ENCODE measurements at regions not wholly inside any gene's neighbourhood (a gene's known extent, or its start where the extent isn't known, plus 50 kb on each side); places are given as distances from the start of the nearest gene placed in this dataset.

DNA sequence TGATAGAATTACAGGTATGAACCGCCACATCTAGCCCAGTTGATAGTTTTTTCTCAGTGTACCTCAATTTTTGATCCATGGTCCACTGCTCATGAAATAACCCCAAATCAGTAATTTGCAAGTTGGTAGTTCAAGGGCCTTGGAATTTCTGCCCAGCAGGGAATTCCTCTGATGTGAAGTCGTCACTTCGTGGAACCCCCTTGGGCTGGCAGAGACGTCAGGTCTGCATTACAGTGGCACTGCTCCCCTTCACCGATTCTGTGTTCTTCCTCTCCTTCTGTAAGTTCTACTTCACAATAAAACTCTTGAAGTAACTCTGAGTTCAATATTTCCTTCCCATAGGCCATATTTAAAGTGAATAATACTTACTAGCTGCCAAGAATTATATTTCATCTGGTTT lies 881.0 kb downstream of the OTOL1 start:
- no peak overlapping the region for H2AFZ ChIP-seq (ENCODE audit: low read depth, low read length)
- no peak overlapping the region for H3K27ac ChIP-seq (ENCODE audit: extremely low read depth, low read depth, low read length)
- CTCF ChIA-PET (ENCODE audit: low intra/inter-chr PET ratio), result no interaction called here
- 0% methylated on average over 5 of the region's 5 CpGs for WGBS (ENCODE audit: insufficient coverage, low coverage, missing lambda C conversion rate)
- H4K20me1 ChIP-seq (replicated peaks; ENCODE audit: control insufficient read depth, insufficient read depth, low read length), result no peaks in the 10 kb centered on the region
- no peaks in the 10 kb centered on the region for H3K36me3 ChIP-seq (ENCODE audit: control insufficient read depth, insufficient read depth, low read length)
- FAIRE-seq, result no peak
- H3K4me2 ChIP-seq (ENCODE audit: insufficient read depth, low read length), result no peak overlapping the region
- in situ Hi-C loops (cut with MboI) (no loop called here), intact Hi-C loops (cut with micrococcal nuclease) (no loop called here)
- DNase-seq (ENCODE audit: extremely low read depth in 1 of 4, low spot score in 3 of 4), result no peak
- H3K79me2 ChIP-seq (ENCODE audit: control insufficient read depth, insufficient read depth, low read length), result no peaks in the 10 kb centered on the region
- H3K27me3 ChIP-seq (ENCODE audit: control insufficient read depth in 2 of 2, insufficient read depth in 2 of 2, low read length in 2 of 2), result no peaks in the 10 kb centered on the region
- no TSS peak for BruUV-seq (replicated peaks)
- no peak overlapping the region for H3K4me3 ChIP-seq
- H3K9me3 ChIP-seq (replicated peaks; ENCODE audit: control insufficient read depth, insufficient read depth, low read depth, low read length), result no peaks in the 10 kb centered on the region
- H3K9me1 ChIP-seq (ENCODE audit: control insufficient read depth, insufficient read depth, low read length), result no peaks in the 10 kb centered on the region
- no peak overlapping the region for H3K9ac ChIP-seq (ENCODE audit: insufficient read depth in 1 of 2, low read depth in 2 of 2, low read length in 2 of 2)
- H3K4me1 ChIP-seq (replicated peaks in 1 of 2; ENCODE audit: control insufficient read depth in 2 of 2, insufficient read depth in 2 of 2, low read length in 2 of 2), result no peaks in the 10 kb centered on the region
- POLR2A ChIA-PET, result no interaction called here
- no peak for ATAC-seq
- no peak for TF ChIP-seq HMGN3 (IDR thresholded peaks at IDR 0.05; ENCODE audit: borderline replicate concordance, extremely low read depth, insufficient read length, low read depth, low read length)
- no peak for TF ChIP-seq SAFB2 (IDR thresholded peaks at IDR 0.05; ENCODE audit: borderline replicate concordance, low read depth, low read length, severe bottlenecking)
- no peak for TF ChIP-seq MGA (IDR thresholded peaks at IDR 0.05)
- TF ChIP-seq, protein P1, sequence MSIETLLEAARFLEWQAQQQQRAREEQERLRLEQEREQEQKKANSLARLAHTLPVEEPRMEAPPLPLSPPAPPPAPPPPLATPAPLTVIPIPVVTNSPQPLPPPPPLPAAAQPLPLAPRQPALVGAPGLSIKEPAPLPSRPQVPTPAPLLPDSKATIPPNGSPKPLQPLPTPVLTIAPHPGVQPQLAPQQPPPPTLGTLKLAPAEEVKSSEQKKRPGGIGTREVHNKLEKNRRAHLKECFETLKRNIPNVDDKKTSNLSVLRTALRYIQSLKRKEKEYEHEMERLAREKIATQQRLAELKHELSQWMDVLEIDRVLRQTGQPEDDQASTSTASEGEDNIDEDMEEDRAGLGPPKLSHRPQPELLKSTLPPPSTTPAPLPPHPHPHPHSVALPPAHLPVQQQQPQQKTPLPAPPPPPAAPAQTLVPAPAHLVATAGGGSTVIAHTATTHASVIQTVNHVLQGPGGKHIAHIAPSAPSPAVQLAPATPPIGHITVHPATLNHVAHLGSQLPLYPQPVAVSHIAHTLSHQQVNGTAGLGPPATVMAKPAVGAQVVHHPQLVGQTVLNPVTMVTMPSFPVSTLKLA (conservative IDR thresholded peaks at IDR 0.05), result no peak
